Mesothelial cell of epicardium (in vitro differentiated cells): ENCODE measurements at regions not wholly inside any gene's neighbourhood (a gene's known extent, or its start where the extent isn't known, plus 50 kb on each side); places are given as distances from the start of the nearest gene placed in this dataset.
"Not testable (repeated sequence)": the region's sequence is repeated elsewhere in the genome, so short reads cannot be mapped to it uniquely, and the experiment has no call there.

ENCODE experiments used
- DNase-seq, 2 experiments: peaks; one replicate each; pipeline ENCODE4 v3.0.0; 2021; ENCODE audit warnings: low spot score in 2 of 2; ENCODE audit not compliant: unreplicated experiment in 2 of 2
- H3K27ac Mint-ChIP-seq: 2 replicates; pipeline ENCODE4 v1.8.0; 2021; ENCODE audit warnings: mixed read lengths
- H3K27me3 Mint-ChIP-seq: 2 replicates; pipeline ENCODE4 v1.8.0; 2021; ENCODE audit warnings: low read depth, mixed read lengths
- H3K36me3 Mint-ChIP-seq: 2 replicates; pipeline ENCODE4 v1.8.0; 2021; ENCODE audit warnings: mixed read lengths
- H3K4me1 Mint-ChIP-seq: 2 replicates; pipeline ENCODE4 v1.8.0; 2021; ENCODE audit warnings: mixed read lengths
- H3K4me3 Mint-ChIP-seq: 2 replicates; pipeline ENCODE4 v1.8.0; 2021; ENCODE audit warnings: mild to moderate bottlenecking, moderate library complexity, mixed read lengths
- H3K9me3 Mint-ChIP-seq: 2 replicates; pipeline ENCODE4 v1.8.0; 2021; ENCODE audit warnings: mixed read lengths
- TF ChIP-seq, protein P1 (sequence below): fragments of 200-600 bp; sonication (generic); IDR thresholded peaks from one replicate; pipeline ENCODE4 v1.5.0; 2021; ENCODE audit warnings: antibody characterized with exemption; ENCODE audit not compliant: unreplicated experiment

DNA sequence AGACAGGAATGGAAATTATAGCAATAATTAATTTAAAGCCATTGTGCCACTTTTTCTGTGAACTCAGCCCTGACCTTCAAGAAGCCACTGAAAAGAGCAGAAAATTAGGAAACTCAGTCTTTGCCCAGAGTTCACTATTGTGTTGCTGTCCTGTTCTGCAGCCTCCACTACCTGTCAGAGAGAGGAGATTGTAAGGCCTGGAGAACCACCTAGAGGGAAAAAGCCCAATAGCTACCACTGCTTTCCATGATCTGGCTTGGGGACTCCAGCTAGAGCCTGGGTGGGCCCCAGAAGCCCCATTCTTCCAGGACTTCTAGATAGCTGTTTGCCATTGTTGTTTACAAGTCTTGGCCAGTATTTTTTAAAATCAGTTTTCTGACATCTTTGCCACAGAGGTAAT, 176.1 kb upstream of the KLF7 start:
- TF ChIP-seq, protein P1, sequence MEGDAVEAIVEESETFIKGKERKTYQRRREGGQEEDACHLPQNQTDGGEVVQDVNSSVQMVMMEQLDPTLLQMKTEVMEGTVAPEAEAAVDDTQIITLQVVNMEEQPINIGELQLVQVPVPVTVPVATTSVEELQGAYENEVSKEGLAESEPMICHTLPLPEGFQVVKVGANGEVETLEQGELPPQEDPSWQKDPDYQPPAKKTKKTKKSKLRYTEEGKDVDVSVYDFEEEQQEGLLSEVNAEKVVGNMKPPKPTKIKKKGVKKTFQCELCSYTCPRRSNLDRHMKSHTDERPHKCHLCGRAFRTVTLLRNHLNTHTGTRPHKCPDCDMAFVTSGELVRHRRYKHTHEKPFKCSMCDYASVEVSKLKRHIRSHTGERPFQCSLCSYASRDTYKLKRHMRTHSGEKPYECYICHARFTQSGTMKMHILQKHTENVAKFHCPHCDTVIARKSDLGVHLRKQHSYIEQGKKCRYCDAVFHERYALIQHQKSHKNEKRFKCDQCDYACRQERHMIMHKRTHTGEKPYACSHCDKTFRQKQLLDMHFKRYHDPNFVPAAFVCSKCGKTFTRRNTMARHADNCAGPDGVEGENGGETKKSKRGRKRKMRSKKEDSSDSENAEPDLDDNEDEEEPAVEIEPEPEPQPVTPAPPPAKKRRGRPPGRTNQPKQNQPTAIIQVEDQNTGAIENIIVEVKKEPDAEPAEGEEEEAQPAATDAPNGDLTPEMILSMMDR, result no peak
- peaks cover 17% of the 10 kb centered on the region for H3K9me3 Mint-ChIP-seq
- DNase-seq, result no peak
- H3K27ac Mint-ChIP-seq, result no peak overlapping the region
- no peaks in the 10 kb centered on the region for H3K27me3 Mint-ChIP-seq
- no peaks in the 10 kb centered on the region for H3K4me1 Mint-ChIP-seq
- no peak overlapping the region for H3K4me3 Mint-ChIP-seq
- no peaks in the 10 kb centered on the region for H3K36me3 Mint-ChIP-seq

DNA sequence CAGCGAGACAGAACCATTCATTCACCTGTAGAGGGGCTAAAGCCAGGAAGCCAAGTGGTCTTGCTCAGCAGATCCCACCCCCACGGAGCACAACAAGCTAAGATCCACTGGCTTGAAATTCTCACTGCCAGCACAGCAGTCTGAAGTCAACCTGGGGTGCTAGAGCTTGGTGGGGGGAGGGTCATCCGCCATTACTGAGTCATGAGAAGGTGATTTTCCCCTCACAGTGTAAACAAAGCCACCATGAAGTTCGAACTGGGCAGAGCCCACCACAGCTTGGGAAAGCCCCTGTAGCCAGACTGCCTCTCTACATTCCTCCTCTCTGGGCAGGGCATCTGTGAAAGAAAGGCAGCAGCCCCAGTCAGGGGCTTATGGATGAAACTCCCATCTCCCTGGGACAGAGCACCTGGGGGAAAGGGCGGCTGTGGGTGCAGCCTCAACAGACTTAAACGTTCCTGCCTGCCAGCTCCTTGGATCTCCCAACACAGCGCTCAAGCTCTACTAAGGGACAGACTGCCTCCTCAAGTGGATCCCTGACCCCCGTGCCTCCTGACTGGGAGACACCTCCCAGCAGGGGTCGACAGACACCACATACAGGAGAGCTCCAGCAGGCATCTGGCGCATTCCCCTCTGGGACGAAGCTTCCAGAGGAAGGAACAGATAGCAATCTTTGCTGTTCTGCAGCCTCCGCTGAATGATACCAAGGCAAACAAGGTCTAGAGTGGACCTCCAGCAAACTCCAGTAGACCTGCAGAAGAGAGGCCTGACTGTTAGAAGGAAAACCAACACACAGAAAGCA, 179.0 kb upstream of the KLF7 start:
- H3K27ac Mint-ChIP-seq, H3K4me1 Mint-ChIP-seq, H3K36me3 Mint-ChIP-seq, H3K4me3 Mint-ChIP-seq, DNase-seq, H3K27me3 Mint-ChIP-seq: not testable (repeated sequence)
- H3K9me3 Mint-ChIP-seq, result peaks cover 45% of the 10 kb centered on the region

DNA sequence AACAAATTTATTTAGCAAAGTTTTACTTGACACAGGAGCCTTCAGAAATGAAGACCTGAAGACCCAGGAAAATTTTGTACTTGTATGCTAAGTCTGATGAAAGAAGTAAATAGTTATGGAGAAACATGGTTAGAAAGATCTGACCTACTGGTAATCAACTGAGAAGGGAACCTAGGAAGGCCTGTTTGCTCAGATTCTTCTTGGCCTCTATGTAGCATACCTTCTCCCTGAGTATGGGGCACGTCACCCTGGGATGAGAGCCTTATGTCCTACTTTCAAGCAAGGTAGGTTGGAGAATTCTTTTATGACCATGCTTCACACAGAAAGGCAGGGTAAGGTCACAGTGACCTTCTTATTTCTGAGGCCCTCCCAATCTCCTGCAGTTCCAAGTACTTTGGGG, 178.6 kb upstream of the CREB1 start:
- peaks cover 34% of the 10 kb centered on the region for H3K9me3 Mint-ChIP-seq
- H3K27me3 Mint-ChIP-seq, result peaks cover 2% of the 10 kb centered on the region
- no peak for DNase-seq
- no peak overlapping the region for H3K4me3 Mint-ChIP-seq
- H3K36me3 Mint-ChIP-seq, result no peaks in the 10 kb centered on the region
- no peak overlapping the region for H3K27ac Mint-ChIP-seq
- TF ChIP-seq, protein P1, result no peak
- no peaks in the 10 kb centered on the region for H3K4me1 Mint-ChIP-seq

- Mint-ChIP-seq H3K27me3 (peaks cover 2% of the 10 kb centered on the region), H3K4me1 (no peaks in the 10 kb centered on the region), H3K9me3 (peaks cover 16% of the 10 kb centered on the region), H3K36me3 (no peaks in the 10 kb centered on the region), H3K27ac (no peak overlapping the region), H3K4me3 (no peak overlapping the region)
- TF ChIP-seq, protein P1, result no peak
- no peak for DNase-seq
Observed at GRCh38 chr2:207352978-207353671, 176.6 kb upstream of the CREB1 start.

GRCh38 chr2:207353836-207354235, 175.9 kb upstream of the CREB1 start:
- no peak for DNase-seq
- TF ChIP-seq, protein P1, result no peak
- H3K36me3 Mint-ChIP-seq, result no peaks in the 10 kb centered on the region

DNA sequence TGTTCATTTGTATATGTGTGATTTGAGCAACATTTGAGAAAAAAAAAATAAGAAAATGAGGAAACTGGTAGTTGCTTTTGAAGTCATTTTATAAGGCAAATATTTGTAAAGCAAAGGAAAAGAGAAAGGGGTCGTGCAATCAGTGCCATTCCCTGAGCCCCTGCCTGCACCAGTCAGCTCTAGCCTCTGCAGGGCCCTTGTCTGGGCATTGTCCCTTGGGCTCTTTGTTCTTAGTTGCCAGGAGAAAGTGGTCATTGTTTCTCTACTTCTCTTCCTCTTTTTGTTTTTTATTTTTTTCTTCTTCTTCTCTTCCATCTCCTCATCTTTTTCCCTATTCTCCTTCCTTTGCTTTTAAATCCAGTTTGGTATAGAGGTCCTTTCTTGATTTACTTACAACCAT, 175.3 kb upstream of the CREB1 start:
- H3K27ac Mint-ChIP-seq, result no peak overlapping the region
- DNase-seq, result no peak
- TF ChIP-seq, protein P1, result no peak
- H3K9me3 Mint-ChIP-seq, result peaks cover 3% of the 10 kb centered on the region
- H3K36me3 Mint-ChIP-seq, result no peaks in the 10 kb centered on the region
- no peaks in the 10 kb centered on the region for H3K4me1 Mint-ChIP-seq
- H3K27me3 Mint-ChIP-seq, result peaks cover 2% of the 10 kb centered on the region
- H3K4me3 Mint-ChIP-seq, result no peak overlapping the region

More at GRCh38 chr2:207353836-207354235, 175.9 kb upstream of the CREB1 start:
- Mint-ChIP-seq H3K27me3 (peaks cover 2% of the 10 kb centered on the region), H3K4me1 (no peaks in the 10 kb centered on the region), H3K27ac (no peak overlapping the region), H3K9me3 (peaks cover 9% of the 10 kb centered on the region), H3K4me3 (no peak overlapping the region)
